Kidney (tissue), 13 donors: ENCODE measurements at regions not wholly inside any gene's neighbourhood (a gene's known extent, or its start where the extent isn't known, plus 50 kb on each side); places are given as distances from the start of the nearest gene placed in this dataset.
A peak's percentile ranks its signal among the peaks of the same experiment; 100 is the strongest.

ENCODE experiments used
- DNase-seq, 5 donors: peaks; one replicate each; pipeline ENCODE4 v3.0.0-alpha.2; 2013 to 2020
- FAIRE-seq: peaks from 2 replicates; lab custom pipeline; 2012; peaks lifted over from hg19 to GRCh38; lab: Jason Lieb, UNC
- H3K27ac ChIP-seq, 2 donors: one replicate each; pipeline ENCODE4 v1.7.0; 2013; ENCODE audit warnings: low read depth in 2 of 2, low read length in 2 of 2, inconsistent platforms in 1 of 2
- H3K27me3 ChIP-seq: one replicate; pipeline ENCODE4 v1.7.1; 2013; ENCODE audit warnings: low read length, inconsistent platforms; ENCODE audit not compliant: control insufficient read depth, insufficient read depth
- H3K36me3 ChIP-seq, 3 donors: one replicate each; pipeline versions ENCODE4 v1.7.0 to v1.7.1; 2013; ENCODE audit warnings: low read length in 3 of 3, control low read depth in 1 of 3, inconsistent platforms in 1 of 3; ENCODE audit not compliant: insufficient read depth in 3 of 3, control insufficient read depth in 2 of 3
- H3K4me1 ChIP-seq, 3 donors: one replicate each; pipeline versions ENCODE4 v1.7.0 to v1.7.1; 2013; ENCODE audit warnings: low read length in 3 of 3, inconsistent platforms in 1 of 3, low read depth in 1 of 3; ENCODE audit not compliant: control insufficient read depth in 2 of 3, insufficient read depth in 2 of 3
- H3K4me3 ChIP-seq, 3 donors: one replicate each; pipeline versions ENCODE4 v1.7.0 to v1.8.1; 2013; ENCODE audit warnings: low read length in 3 of 3, control low read depth in 1 of 3, inconsistent platforms in 1 of 3
- H3K9ac ChIP-seq, 3 donors: one replicate each; pipeline versions ENCODE4 v1.7.0 to v1.7.1; 2013; ENCODE audit warnings: low read length in 3 of 3, control low read depth in 1 of 3, inconsistent platforms in 1 of 3
- H3K9me3 ChIP-seq, 3 donors: one replicate each; pipeline versions ENCODE4 v1.7.0 to v1.7.1; 2013; ENCODE audit warnings: low read length in 3 of 3, control low read depth in 1 of 3, inconsistent platforms in 1 of 3; ENCODE audit not compliant: control insufficient read depth in 2 of 3, insufficient read depth in 1 of 3
- CTCF ChIP-seq: IDR thresholded peaks from 3 replicates; pipeline ENCODE4 v1.5.1; 2012; ENCODE audit warnings: mild to moderate bottlenecking, moderate library complexity, borderline replicate concordance; ENCODE audit not compliant: insufficient read depth; ENCODE audit errors: extremely low read depth
- intact Hi-C: fragments of 100-400 bp; cut with DNase I; formaldehyde crosslinking; loops from one replicate; pipeline ENCODE4 v1.11.1; 2022
- donor health status: control.
- donor health status: control.
- donor health status: control.
- donor health status: control.
- donor health status: control.
- donor health status: DM: yes; HTN: yes; CAD: no.
- donor health status: Normal renal cell carcinoma (clear cell type).

GRCh38 chr15:85874236-85874635, 79.5 kb upstream of the KLHL25 start:
- Histone ChIP-seq H3K27ac (no peak overlapping the region), H3K4me3 (no peak overlapping the region), H3K36me3 (no peaks in the 10 kb centered on the region), H3K9me3 (no peaks in the 10 kb centered on the region), H3K4me1 (no peaks in the 10 kb centered on the region), H3K9ac (no peak overlapping the region), H3K27me3 (no peaks in the 10 kb centered on the region)
- TF ChIP-seq CTCF, result no peak
- intact Hi-C loops, result no loop called here
- FAIRE-seq (no peak), DNase-seq (no peak)

DNA sequence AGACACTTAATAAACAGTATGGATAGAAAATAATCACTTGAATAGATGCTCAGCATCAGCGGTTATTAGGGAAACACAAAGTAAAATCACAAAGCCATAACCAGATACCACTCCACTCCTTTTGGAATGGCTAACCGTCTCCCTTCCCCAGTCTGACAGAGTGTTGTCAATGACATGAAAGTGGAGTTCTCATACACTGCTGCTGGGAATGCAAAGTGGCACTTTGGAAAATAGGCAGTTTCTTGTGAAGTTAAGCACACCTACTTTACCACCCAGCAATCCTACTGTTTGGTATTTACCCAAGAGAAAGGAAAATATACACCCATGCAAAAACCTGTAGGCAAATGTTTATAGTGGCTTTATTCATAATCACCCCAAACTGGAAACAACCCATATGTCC, 81.0 kb upstream of the KLHL25 start:
- no peaks in the 10 kb centered on the region for H3K4me1 ChIP-seq
- DNase-seq (no peak), FAIRE-seq (no peak)
- H3K4me3 ChIP-seq, result no peak overlapping the region
- H3K9ac ChIP-seq, result no peak overlapping the region
- TF ChIP-seq CTCF, result no peak
- no peaks in the 10 kb centered on the region for H3K27me3 ChIP-seq
- H3K36me3 ChIP-seq, result no peaks in the 10 kb centered on the region
- H3K27ac ChIP-seq, result no peak overlapping the region
- no peaks in the 10 kb centered on the region for H3K9me3 ChIP-seq
- intact Hi-C loops, result no loop called here

DNA sequence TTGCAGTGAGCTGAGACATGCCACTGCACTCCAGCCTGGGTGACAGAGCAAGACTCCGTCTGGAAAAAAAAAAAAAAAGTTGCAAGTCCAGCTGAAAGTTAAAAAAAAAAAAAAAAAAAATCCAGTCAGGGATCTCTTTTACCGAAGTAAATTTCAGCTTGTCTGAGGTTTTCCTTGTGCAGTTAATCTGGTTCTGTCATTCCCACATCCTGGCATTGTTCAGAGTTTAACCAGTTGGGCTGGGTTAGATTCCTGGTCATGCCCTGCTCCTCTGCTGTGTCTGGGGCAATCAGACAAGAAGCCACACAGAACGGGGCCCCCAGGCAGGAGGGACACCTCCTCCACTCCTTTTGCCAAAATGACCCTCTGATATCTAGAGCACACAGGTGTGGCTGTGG, 84.1 kb upstream of the KLHL25 start:
- no peak for FAIRE-seq
- H3K27me3 ChIP-seq, result no peaks in the 10 kb centered on the region
- no peak overlapping the region for H3K27ac ChIP-seq
- H3K36me3 ChIP-seq, result no peaks in the 10 kb centered on the region
- no peaks in the 10 kb centered on the region for H3K4me1 ChIP-seq
- no peaks in the 10 kb centered on the region for H3K9me3 ChIP-seq
- no peak overlapping the region for H3K4me3 ChIP-seq
- intact Hi-C loops, result no loop called here
- DNase-seq, result peak in 1 of 5 donors; percentile 26
- TF ChIP-seq CTCF, result no peak
- H3K9ac ChIP-seq, result no peak overlapping the region
